H1 (cell line): ENCODE measurements at regions not wholly inside any gene's neighbourhood (a gene's known extent, or its start where the extent isn't known, plus 50 kb on each side); places are given as distances from the start of the nearest gene placed in this dataset.

Experiments used
- CTCF ChIA-PET: fragments of 300-600 bp; sonication (Branson Sonifier 250); formaldehyde crosslinking; loops from one replicate; lab custom pipeline; 2021; ENCODE audit not compliant: partially characterized antibody; lab: Charles Lee
- POLR2A ChIA-PET: fragments of 300-600 bp; sonication (Branson Sonifier 250); formaldehyde crosslinking; loops from one replicate; lab custom pipeline; 2021; ENCODE audit warnings: inconsistent platforms; ENCODE audit not compliant: partially characterized antibody; lab: Charles Lee
- DNase-seq, 2 experiments: peaks; one replicate each; pipeline versions ENCODE4 v3.0.0 to v3.0.0-alpha.2; 2010 to 2022; ENCODE audit warnings: low spot score in 2 of 2, low read depth in 1 of 2, mixed read lengths in 1 of 2
- FAIRE-seq: peaks from 2 replicates; lab custom pipeline; 2011; peaks lifted over from hg19 to GRCh38; lab: Jason Lieb, UNC
- H2AFZ ChIP-seq: 2 replicates; pipeline ENCODE4 v1.8.1; 2012; ENCODE audit warnings: low read length, inconsistent platforms
- H2AK5ac ChIP-seq: 2 replicates; pipeline ENCODE4 v1.6.1; 2013; ENCODE audit warnings: low read depth, low read length
- H2BK120ac ChIP-seq: replicated peaks from 2 replicates; pipeline ENCODE3; 2013; ENCODE audit warnings: low read depth, low read length, inconsistent platforms
- H2BK12ac ChIP-seq: 2 replicates; pipeline ENCODE4 v1.6.1; 2013; ENCODE audit warnings: low read depth, low read length
- H2BK15ac ChIP-seq: 2 replicates; pipeline ENCODE4 v1.6.1; 2013; ENCODE audit warnings: low read length
- H2BK20ac ChIP-seq: 2 replicates; pipeline ENCODE4 v1.6.1; 2013; ENCODE audit warnings: low read length
- H2BK5ac ChIP-seq: 2 replicates; pipeline ENCODE4 v1.6.1; 2013; ENCODE audit warnings: low read depth, low read length
- H3K14ac ChIP-seq: 2 replicates; pipeline ENCODE4 v1.6.1; 2013; ENCODE audit warnings: inconsistent platforms; ENCODE audit not compliant: insufficient read length
- H3K18ac ChIP-seq: 2 replicates; pipeline ENCODE4 v1.6.1; 2013; ENCODE audit warnings: low read length; ENCODE audit errors: extremely low read depth
- H3K23ac ChIP-seq: 2 replicates; pipeline ENCODE4 v1.6.1; 2013; ENCODE audit warnings: inconsistent platforms; ENCODE audit not compliant: insufficient read length
- H3K23me2 ChIP-seq: 2 replicates; pipeline ENCODE4 v1.6.1; 2013; ENCODE audit warnings: low read depth, low read length
- H3K27ac ChIP-seq: 2 replicates; pipeline ENCODE4 v1.6.1; 2011; ENCODE audit warnings: low read depth, low read length, inconsistent platforms
- H3K27me3 ChIP-seq, 4 experiments: replicated peaks in 1 of 4; 1 replicate in 1 of 4; 2 replicates in 3 of 4; pipeline versions ENCODE4 v1.6.1 to v1.8.1; 2011 to 2013; ENCODE audit warnings: low read length in 3 of 4, mild to moderate bottlenecking in 3 of 4, inconsistent platforms in 2 of 4, mixed read lengths in 2 of 4, moderate library complexity in 1 of 4; ENCODE audit not compliant: control insufficient read depth in 3 of 4, insufficient read depth in 3 of 4; ENCODE audit errors: extremely low read depth in 1 of 4
- H3K36me3 ChIP-seq, 4 experiments: 2 replicates each; pipeline versions ENCODE4 v1.6.1 to v1.8.1; 2011 to 2013; ENCODE audit warnings: mild to moderate bottlenecking in 4 of 4, low read length in 3 of 4, moderate library complexity in 2 of 4, control low read depth in 1 of 4, inconsistent platforms in 1 of 4; ENCODE audit not compliant: insufficient read depth in 4 of 4, control insufficient read depth in 2 of 4
- H3K4ac ChIP-seq: replicated peaks from 2 replicates; pipeline ENCODE3; 2013; ENCODE audit warnings: low read length, low read depth, mixed read lengths, inconsistent platforms; ENCODE audit not compliant: insufficient read length
- H3K4me1 ChIP-seq, 4 experiments: replicated peaks in 1 of 4; 1 replicate in 1 of 4; 2 replicates in 3 of 4; pipeline versions ENCODE4 v1.6.1 to v1.8.1; 2011 to 2013; ENCODE audit warnings: low read length in 3 of 4, inconsistent platforms in 2 of 4, mixed read lengths in 1 of 4; ENCODE audit not compliant: insufficient read depth in 4 of 4, control insufficient read depth in 3 of 4
- H3K4me2 ChIP-seq, 2 experiments: 2 replicates each; pipeline versions ENCODE4 v1.6.1 to v1.8.1; 2011 to 2013; ENCODE audit warnings: low read depth in 2 of 2, low read length in 2 of 2, control low read depth in 1 of 2, inconsistent platforms in 1 of 2, mild to moderate bottlenecking in 1 of 2; ENCODE audit not compliant: insufficient read depth in 1 of 2
- H3K4me3 ChIP-seq, 4 experiments: fragments of 200-600, 300-600 bp in 1 of 4; sonication (generic), shearing (Covaris generic), sonication (Bioruptor Twin) in 1 of 4; 2 replicates each; pipeline versions ENCODE4 v1.5.1 to v1.8.1; 2011 to 2016; ENCODE audit warnings: low read length in 4 of 4, low read depth in 3 of 4, control low read depth in 2 of 4, inconsistent platforms in 2 of 4, mild to moderate bottlenecking in 2 of 4, mixed read lengths in 1 of 4, moderate library complexity in 1 of 4; ENCODE audit not compliant: insufficient read depth in 2 of 4; ENCODE audit errors: extremely low read depth in 1 of 4
- H3K56ac ChIP-seq: replicated peaks from 2 replicates; pipeline ENCODE3; 2013; ENCODE audit warnings: low read depth, mild to moderate bottlenecking, mixed read lengths, low read length, inconsistent platforms; ENCODE audit not compliant: insufficient read length
- H3K79me1 ChIP-seq: 2 replicates; pipeline ENCODE4 v1.6.1; 2013; ENCODE audit warnings: low read depth, low read length, control low read depth
- H3K79me2 ChIP-seq, 2 experiments: 2 replicates each; pipeline versions ENCODE4 v1.6.1 to v1.8.1; 2012 to 2013; ENCODE audit warnings: low read length in 2 of 2, mild to moderate bottlenecking in 2 of 2, inconsistent platforms in 1 of 2; ENCODE audit not compliant: insufficient read depth in 2 of 2, control insufficient read depth in 1 of 2
- H3K9ac ChIP-seq, 4 experiments: replicated peaks in 1 of 4; 1 replicate in 1 of 4; 2 replicates in 3 of 4; pipeline versions ENCODE4 v1.6.1 to v1.8.1; 2011 to 2013; ENCODE audit warnings: low read depth in 3 of 4, low read length in 3 of 4, control low read depth in 2 of 4, mild to moderate bottlenecking in 2 of 4, moderate library complexity in 2 of 4, inconsistent platforms in 1 of 4; ENCODE audit errors: extremely low read depth in 1 of 4
- H3K9me3 ChIP-seq, 2 experiments: 2 replicates each; pipeline versions ENCODE4 v1.6.1 to v1.8.1; 2012 to 2013; ENCODE audit warnings: mild to moderate bottlenecking in 2 of 2, moderate library complexity in 2 of 2, control low read depth in 1 of 2, inconsistent platforms in 1 of 2, low read depth in 1 of 2, low read length in 1 of 2, mixed read lengths in 1 of 2; ENCODE audit not compliant: insufficient read depth in 2 of 2
- H4K20me1 ChIP-seq, 2 experiments: replicated peaks in 1 of 2; 2 replicates each; pipeline versions ENCODE3 to v1.8.1; 2011 to 2013; ENCODE audit warnings: inconsistent platforms in 2 of 2, low read length in 2 of 2, mild to moderate bottlenecking in 1 of 2; ENCODE audit not compliant: insufficient read depth in 2 of 2, control insufficient read depth in 1 of 2
- H4K5ac ChIP-seq: 2 replicates; pipeline ENCODE4 v1.6.1; 2013; ENCODE audit warnings: low read length, low read depth, mixed read lengths, inconsistent platforms; ENCODE audit not compliant: insufficient read length
- H4K8ac ChIP-seq: 2 replicates; pipeline ENCODE4 v1.8.0; 2013; ENCODE audit warnings: mild to moderate bottlenecking, moderate library complexity, low read length, inconsistent platforms; ENCODE audit not compliant: insufficient read depth; ENCODE audit errors: extremely low read depth
- H4K91ac ChIP-seq: replicated peaks from 2 replicates; pipeline ENCODE3; 2013; ENCODE audit warnings: low read length, mixed read lengths, inconsistent platforms; ENCODE audit not compliant: insufficient read length
- SP4 ChIP-seq: IDR thresholded peaks from 2 replicates; pipeline ENCODE4 v1.6.1; 2012; ENCODE audit warnings: low read length, inconsistent platforms
- WGBS, 2 experiments: shearing (Covaris generic) in 1 of 2; methylation state at CpG; one replicate each; pipeline versions ENCODE4 v1.1.6 to v1.1.7; 2013 to 2015; ENCODE audit warnings: low lambda C conversion rate in 2 of 2, mixed read lengths in 2 of 2, inconsistent platforms in 1 of 2, low coverage in 1 of 2, missing lambda C conversion rate in 1 of 2; ENCODE audit not compliant: insufficient replicate concordance in 2 of 2, insufficient coverage in 1 of 2, insufficient read length in 1 of 2; ENCODE audit errors: extremely low coverage in 1 of 2, missing lambda C conversion rate in 1 of 2; 5-methylcytosine and 5-hydroxymethylcytosine counted together

- Histone ChIP-seq H2BK15ac (no peak overlapping the region), H2AK5ac (no peak overlapping the region), H3K79me1 (no peaks in the 10 kb centered on the region), H3K27ac (no peak overlapping the region), H3K4me2 (no peak overlapping the region), H3K18ac (no peak overlapping the region), H4K5ac (no peak overlapping the region), H2BK120ac (no peak overlapping the region), H3K4me3 (no peak overlapping the region), H3K23me2 (no peaks in the 10 kb centered on the region), H3K4me1 (no peaks in the 10 kb centered on the region), H4K20me1 (no peaks in the 10 kb centered on the region), H2BK20ac (no peak overlapping the region), H3K9ac (no peak overlapping the region), H3K56ac (no peak overlapping the region), H3K4ac (no peak overlapping the region), H3K79me2 (no peaks in the 10 kb centered on the region), H3K36me3 (no peaks in the 10 kb centered on the region), H2BK5ac (no peak overlapping the region), H3K27me3 (no peaks in the 10 kb centered on the region), H2BK12ac (no peak overlapping the region), H3K23ac (no peak overlapping the region), H4K91ac (no peak overlapping the region), H4K8ac (no peak overlapping the region), H3K14ac (no peak overlapping the region), H2AFZ (no peak overlapping the region), H3K9me3 (no peaks in the 10 kb centered on the region)
- no peak for DNase-seq
- POLR2A ChIA-PET: no interaction called here
- CTCF ChIA-PET: interaction anchor here (1.4 to 1.6 kb wide), 2 partner anchors 19 to 48 kb away, joined by 3 to 5 read pairs; no protein-coding TSS in a partner anchor
- TF ChIP-seq SP4: no peak
- no peak for FAIRE-seq
- WGBS, 2 experiments: 81% methylated on average over 2 of the region's 2 CpGs; no CpG with 5 or more reads in 1 of the 2 experiments
Observed at GRCh38 chr3:153951276-153951675, 169.9 kb upstream of the ARHGEF26 start.
